ENCODE measurements at regions not wholly inside any gene's neighbourhood (a gene's known extent, or its start where the extent isn't known, plus 50 kb on each side); places are given as distances from the start of the nearest gene placed in this dataset.
"Not testable (repeated sequence)": the region's sequence is repeated elsewhere in the genome, so short reads cannot be mapped to it uniquely, and the experiment has no call there.

DNA sequence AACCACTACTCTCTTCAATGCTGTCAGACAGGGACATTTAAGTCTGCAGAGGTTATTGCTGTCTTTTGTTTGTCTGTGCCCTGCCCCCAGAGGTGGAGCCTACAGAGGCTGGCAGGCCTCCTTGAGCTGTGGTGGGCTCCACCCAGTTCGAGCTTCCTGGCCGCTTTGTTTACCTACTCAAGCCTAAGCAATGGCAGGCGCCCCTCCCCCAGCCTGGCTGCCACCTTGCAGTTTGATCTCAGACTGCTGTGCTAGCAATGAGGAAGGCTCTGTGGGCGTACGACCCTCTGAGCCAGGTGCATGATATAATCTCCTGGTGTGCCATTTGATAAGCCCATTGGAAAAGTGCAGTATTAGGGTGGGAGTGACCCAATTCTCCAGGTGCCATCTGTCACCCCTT lies 628.7 kb downstream of the GABRG2 start:
- not testable (repeated sequence) for H3K79me1 ChIP-seq (replicated peaks; ENCODE audit: low read length, poor library complexity, severe bottlenecking); H3K18ac ChIP-seq (ENCODE audit: low read depth in 1 of 2, low read length in 2 of 2); H2BK5ac ChIP-seq (ENCODE audit: low read depth, low read length, poor library complexity, severe bottlenecking); H3K36me3 ChIP-seq (ENCODE audit: control insufficient read depth in 1 of 2, insufficient read depth in 2 of 2, low read depth in 1 of 2, low read length in 2 of 2); H4K91ac ChIP-seq (ENCODE audit: low read length); H3K4me2 ChIP-seq (ENCODE audit: low read length, poor library complexity, severe bottlenecking); H3K9ac ChIP-seq (ENCODE audit: low read length); H2BK15ac ChIP-seq (ENCODE audit: low read depth, poor library complexity, severe bottlenecking); H2BK120ac ChIP-seq (ENCODE audit: low read depth, low read length); H3K27me3 ChIP-seq (ENCODE audit: control insufficient read depth in 1 of 2, insufficient read depth in 1 of 2, low read length in 2 of 2); H3K4me1 ChIP-seq (ENCODE audit: control insufficient read depth, insufficient read depth, low read depth, low read length); H3K14ac ChIP-seq (ENCODE audit: low read length in 2 of 2); H3K23ac ChIP-seq (ENCODE audit: low read length in 2 of 2); DNase-seq; H3K27ac ChIP-seq (ENCODE audit: low read length, poor library complexity, severe bottlenecking); H3K4ac ChIP-seq (ENCODE audit: low read depth in 1 of 2, low read length in 2 of 2); H4K8ac ChIP-seq (ENCODE audit: low read length); H2BK12ac ChIP-seq (ENCODE audit: low read length in 2 of 2); H2AK5ac ChIP-seq (ENCODE audit: low read length, severe bottlenecking); H2AFZ ChIP-seq (ENCODE audit: low read depth, low read length); H3K4me3 ChIP-seq (ENCODE audit: insufficient read depth in 1 of 2, low read depth in 1 of 2, low read length in 2 of 2)
- peaks cover 25% of the 10 kb centered on the region for H3K9me3 ChIP-seq (ENCODE audit: control insufficient read depth, low read length)
- WGBS: 82% methylated on average over 5 of the region's 5 CpGs

DNA sequence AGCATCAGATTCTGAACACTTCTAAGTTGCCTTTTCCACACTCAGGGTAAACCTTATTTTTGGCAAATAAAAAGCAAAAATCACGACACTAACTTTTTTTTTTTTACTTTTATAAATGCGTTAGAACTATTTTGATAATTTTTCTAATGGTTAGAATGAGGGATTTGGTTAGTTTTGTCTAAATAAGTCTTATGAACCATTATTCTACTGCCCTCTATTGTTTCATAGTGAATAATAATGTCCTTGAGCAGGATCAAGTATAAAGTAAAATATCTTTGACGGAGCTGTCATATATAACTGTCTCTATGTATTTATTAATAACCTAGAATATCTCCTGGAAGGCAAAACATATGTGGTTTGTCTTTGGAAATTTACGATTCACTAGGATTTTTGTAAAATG lies 631.8 kb downstream of the GABRG2 start:
- H2BK5ac ChIP-seq (ENCODE audit: low read depth, low read length, poor library complexity, severe bottlenecking): no peak overlapping the region
- no peak overlapping the region for H2AFZ ChIP-seq (ENCODE audit: low read depth, low read length)
- H3K27ac ChIP-seq (ENCODE audit: low read length, poor library complexity, severe bottlenecking): no peak overlapping the region
- no peaks in the 10 kb centered on the region for H3K27me3 ChIP-seq (ENCODE audit: control insufficient read depth in 1 of 2, insufficient read depth in 1 of 2, low read length in 2 of 2)
- no peak overlapping the region for H4K91ac ChIP-seq (ENCODE audit: low read length)
- peaks cover 32% of the 10 kb centered on the region for H3K9me3 ChIP-seq (ENCODE audit: control insufficient read depth, low read length)
- H3K36me3 ChIP-seq (ENCODE audit: control insufficient read depth in 1 of 2, insufficient read depth in 2 of 2, low read depth in 1 of 2, low read length in 2 of 2): no peaks in the 10 kb centered on the region
- no peak overlapping the region for H2AK5ac ChIP-seq (ENCODE audit: low read length, severe bottlenecking)
- no peak for DNase-seq
- H3K18ac ChIP-seq (ENCODE audit: low read depth in 1 of 2, low read length in 2 of 2): no peak overlapping the region
- no peak overlapping the region for H4K8ac ChIP-seq (ENCODE audit: low read length)
- no peak overlapping the region for H3K4me3 ChIP-seq (ENCODE audit: insufficient read depth in 1 of 2, low read depth in 1 of 2, low read length in 2 of 2)
- H3K9ac ChIP-seq (ENCODE audit: low read length): no peak overlapping the region
- H3K79me1 ChIP-seq (replicated peaks; ENCODE audit: low read length, poor library complexity, severe bottlenecking): no peaks in the 10 kb centered on the region
- no peaks in the 10 kb centered on the region for H3K4me1 ChIP-seq (ENCODE audit: control insufficient read depth, insufficient read depth, low read depth, low read length)
- H3K4ac ChIP-seq (ENCODE audit: low read depth in 1 of 2, low read length in 2 of 2): no peak overlapping the region
- H2BK120ac ChIP-seq (ENCODE audit: low read depth, low read length): no peak overlapping the region
- H3K4me2 ChIP-seq (ENCODE audit: low read length, poor library complexity, severe bottlenecking): no peak overlapping the region
- H2BK15ac ChIP-seq (ENCODE audit: low read depth, poor library complexity, severe bottlenecking): no peak overlapping the region
- no peak overlapping the region for H3K23ac ChIP-seq (ENCODE audit: low read length in 2 of 2)
- no CpG with 5 or more reads among the region's 4 CpGs for WGBS
- no peak overlapping the region for H2BK12ac ChIP-seq (ENCODE audit: low read length in 2 of 2)
- H3K14ac ChIP-seq (ENCODE audit: low read length in 2 of 2): no peak overlapping the region

DNA sequence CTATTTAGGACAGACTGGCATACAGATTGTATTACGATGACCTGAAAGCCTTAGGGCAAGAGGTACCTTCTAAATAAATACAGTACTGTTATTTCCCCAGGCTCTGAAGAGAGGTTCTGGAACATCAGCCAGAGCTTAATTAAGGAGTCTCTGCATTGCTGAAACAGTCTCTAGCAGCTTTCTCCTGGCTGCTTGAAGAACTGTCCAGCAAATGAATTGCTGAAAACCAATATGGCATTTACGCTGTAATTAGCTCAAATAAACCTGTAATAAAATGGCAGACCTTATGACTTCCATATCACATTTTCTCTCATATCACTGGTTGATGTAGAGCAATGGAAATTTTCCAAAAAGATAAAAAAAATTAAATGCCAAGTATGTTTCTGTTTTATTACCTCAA lies 636.3 kb downstream of the GABRG2 start:
- no peak overlapping the region for H2BK15ac ChIP-seq (ENCODE audit: low read depth, poor library complexity, severe bottlenecking)
- no peak overlapping the region for H2BK5ac ChIP-seq (ENCODE audit: low read depth, low read length, poor library complexity, severe bottlenecking)
- peaks cover 17% of the 10 kb centered on the region for H3K9me3 ChIP-seq (ENCODE audit: control insufficient read depth, low read length)
- no peaks in the 10 kb centered on the region for H3K27me3 ChIP-seq (ENCODE audit: control insufficient read depth in 1 of 2, insufficient read depth in 1 of 2, low read length in 2 of 2)
- no peak overlapping the region for H3K4me3 ChIP-seq (ENCODE audit: insufficient read depth in 1 of 2, low read depth in 1 of 2, low read length in 2 of 2)
- no peak overlapping the region for H2AK5ac ChIP-seq (ENCODE audit: low read length, severe bottlenecking)
- H2BK12ac ChIP-seq (ENCODE audit: low read length in 2 of 2): no peak overlapping the region
- H3K27ac ChIP-seq (ENCODE audit: low read length, poor library complexity, severe bottlenecking): no peak overlapping the region
- no peak overlapping the region for H2AFZ ChIP-seq (ENCODE audit: low read depth, low read length)
- H3K36me3 ChIP-seq (ENCODE audit: control insufficient read depth in 1 of 2, insufficient read depth in 2 of 2, low read depth in 1 of 2, low read length in 2 of 2): no peaks in the 10 kb centered on the region
- H4K8ac ChIP-seq (ENCODE audit: low read length): no peak overlapping the region
- no peak overlapping the region for H3K18ac ChIP-seq (ENCODE audit: low read depth in 1 of 2, low read length in 2 of 2)
- H3K4me1 ChIP-seq (ENCODE audit: control insufficient read depth, insufficient read depth, low read depth, low read length): no peaks in the 10 kb centered on the region
- H2BK120ac ChIP-seq (ENCODE audit: low read depth, low read length): no peak overlapping the region
- no peak for DNase-seq
- H4K91ac ChIP-seq (ENCODE audit: low read length): no peak overlapping the region
- H3K23ac ChIP-seq (ENCODE audit: low read length in 2 of 2): no peak overlapping the region
- H3K4ac ChIP-seq (ENCODE audit: low read depth in 1 of 2, low read length in 2 of 2): no peak overlapping the region
- H3K4me2 ChIP-seq (ENCODE audit: low read length, poor library complexity, severe bottlenecking): no peak overlapping the region
- H3K9ac ChIP-seq (ENCODE audit: low read length): no peak overlapping the region
- no peaks in the 10 kb centered on the region for H3K79me1 ChIP-seq (replicated peaks; ENCODE audit: low read length, poor library complexity, severe bottlenecking)
- WGBS: 56% methylated on average over 2 of the region's 2 CpGs
- no peak overlapping the region for H3K14ac ChIP-seq (ENCODE audit: low read length in 2 of 2)

DNA sequence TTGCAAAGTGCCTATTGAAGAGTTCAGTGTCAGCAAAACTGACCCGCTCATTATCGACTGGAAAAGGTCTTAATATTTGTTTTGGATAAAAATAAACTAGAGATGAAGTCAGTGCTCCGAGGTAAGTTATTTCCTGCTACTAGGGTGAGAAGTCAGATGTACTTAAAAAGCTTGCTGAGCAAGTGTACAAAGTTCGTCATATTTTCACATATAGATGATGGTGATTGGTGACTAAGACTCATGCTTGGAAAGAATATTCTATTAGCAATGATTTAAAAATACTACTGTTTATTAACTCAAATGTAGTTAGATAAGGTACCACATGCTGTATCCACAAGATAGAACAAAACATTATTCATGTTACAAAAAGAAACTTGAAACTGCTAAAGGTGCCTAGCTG lies 643.7 kb downstream of the GABRG2 start:
- peaks cover 6% of the 10 kb centered on the region for H3K9me3 ChIP-seq (ENCODE audit: control insufficient read depth, low read length)
- no peak overlapping the region for H3K4ac ChIP-seq (ENCODE audit: low read depth in 1 of 2, low read length in 2 of 2)
- no peak overlapping the region for H4K8ac ChIP-seq (ENCODE audit: low read length)
- no peak overlapping the region for H2AFZ ChIP-seq (ENCODE audit: low read depth, low read length)
- H3K4me2 ChIP-seq (ENCODE audit: low read length, poor library complexity, severe bottlenecking): no peak overlapping the region
- H3K23ac ChIP-seq (ENCODE audit: low read length in 2 of 2): no peak overlapping the region
- H4K91ac ChIP-seq (ENCODE audit: low read length): no peak overlapping the region
- H3K79me1 ChIP-seq (replicated peaks; ENCODE audit: low read length, poor library complexity, severe bottlenecking): no peaks in the 10 kb centered on the region
- H2BK15ac ChIP-seq (ENCODE audit: low read depth, poor library complexity, severe bottlenecking): no peak overlapping the region
- 68% methylated on average over 3 of the region's 4 CpGs for WGBS
- no peaks in the 10 kb centered on the region for H3K4me1 ChIP-seq (ENCODE audit: control insufficient read depth, insufficient read depth, low read depth, low read length)
- no peak overlapping the region for H3K18ac ChIP-seq (ENCODE audit: low read depth in 1 of 2, low read length in 2 of 2)
- no peak overlapping the region for H3K14ac ChIP-seq (ENCODE audit: low read length in 2 of 2)
- H3K4me3 ChIP-seq (ENCODE audit: insufficient read depth in 1 of 2, low read depth in 1 of 2, low read length in 2 of 2): no peak overlapping the region
- H2BK12ac ChIP-seq (ENCODE audit: low read length in 2 of 2): no peak overlapping the region
- no peak overlapping the region for H3K27ac ChIP-seq (ENCODE audit: low read length, poor library complexity, severe bottlenecking)
- H3K9ac ChIP-seq (ENCODE audit: low read length): no peak overlapping the region
- H2AK5ac ChIP-seq (ENCODE audit: low read length, severe bottlenecking): no peak overlapping the region
- H2BK120ac ChIP-seq (ENCODE audit: low read depth, low read length): no peak overlapping the region
- DNase-seq: no peak
- H2BK5ac ChIP-seq (ENCODE audit: low read depth, low read length, poor library complexity, severe bottlenecking): no peak overlapping the region
- H3K27me3 ChIP-seq (ENCODE audit: control insufficient read depth in 1 of 2, insufficient read depth in 1 of 2, low read length in 2 of 2): no peaks in the 10 kb centered on the region
- no peaks in the 10 kb centered on the region for H3K36me3 ChIP-seq (ENCODE audit: control insufficient read depth in 1 of 2, insufficient read depth in 2 of 2, low read depth in 1 of 2, low read length in 2 of 2)
